ENCODE measurements at regions not wholly inside any gene's neighbourhood (a gene's known extent, or its start where the extent isn't known, plus 50 kb on each side); places are given as distances from the start of the nearest gene placed in this dataset.

GRCh38 chr21:21605521-21605920, 607.3 kb downstream of the NCAM2 start:
- no peaks in the 10 kb centered on the region for H3K9me3 ChIP-seq
- intact Hi-C loops (cut with DNase I; ENCODE audit: low total_unique reads), result no loop called here
- no peak for TF ChIP-seq CTCF (IDR thresholded peaks at IDR 0.05)
- H3K36me3 ChIP-seq, result no peaks in the 10 kb centered on the region
- H3K4me3 ChIP-seq, result no peak overlapping the region
- H3K27ac ChIP-seq, result no peak overlapping the region
- H3K27me3 ChIP-seq, result no peaks in the 10 kb centered on the region
- no peak for DNase-seq
- H3K4me1 ChIP-seq, result no peaks in the 10 kb centered on the region

GRCh38 chr21:21606041-21606440, 607.8 kb downstream of the NCAM2 start:
- DNase-seq, result no peak
- no peaks in the 10 kb centered on the region for H3K9me3 ChIP-seq
- H3K4me3 ChIP-seq, result no peak overlapping the region
- no peak overlapping the region for H3K27ac ChIP-seq
- no peaks in the 10 kb centered on the region for H3K27me3 ChIP-seq
- intact Hi-C loops (cut with DNase I; ENCODE audit: low total_unique reads), result no loop called here
- H3K4me1 ChIP-seq, result no peaks in the 10 kb centered on the region
- no peak for TF ChIP-seq CTCF (IDR thresholded peaks at IDR 0.05)
- H3K36me3 ChIP-seq, result no peaks in the 10 kb centered on the region

GRCh38 chr21:21612466-21612865, 614.3 kb downstream of the NCAM2 start:
- intact Hi-C loops (cut with DNase I; ENCODE audit: low total_unique reads), result no loop called here
- no peak overlapping the region for H3K4me3 ChIP-seq
- H3K4me1 ChIP-seq, result no peaks in the 10 kb centered on the region

GRCh38 chr21:21614966-21615365, 616.8 kb downstream of the NCAM2 start:
- TF ChIP-seq CTCF (IDR thresholded peaks at IDR 0.05), result no peak
- Histone ChIP-seq H3K4me1 (no peaks in the 10 kb centered on the region), H3K36me3 (no peaks in the 10 kb centered on the region), H3K9me3 (no peaks in the 10 kb centered on the region), H3K4me3 (no peak overlapping the region), H3K27ac (no peak overlapping the region), H3K27me3 (no peaks in the 10 kb centered on the region)
- DNase-seq, result no peak
- intact Hi-C loops (cut with DNase I; ENCODE audit: low total_unique reads), result no loop called here

More at GRCh38 chr21:21612466-21612865, 614.3 kb downstream of the NCAM2 start:
- no peaks in the 10 kb centered on the region for H3K36me3 ChIP-seq
- H3K27ac ChIP-seq, result no peak overlapping the region
- DNase-seq, result no peak
- TF ChIP-seq CTCF (IDR thresholded peaks at IDR 0.05), result no peak
- H3K27me3 ChIP-seq, result no peaks in the 10 kb centered on the region
- no peaks in the 10 kb centered on the region for H3K9me3 ChIP-seq

- H3K27ac ChIP-seq, result no peak overlapping the region
- no peaks in the 10 kb centered on the region for H3K27me3 ChIP-seq
- TF ChIP-seq CTCF (IDR thresholded peaks at IDR 0.05), result no peak
- H3K9me3 ChIP-seq, result no peaks in the 10 kb centered on the region
- H3K4me3 ChIP-seq, result no peak overlapping the region
- DNase-seq, result no peak
- no peaks in the 10 kb centered on the region for H3K4me1 ChIP-seq
- no peaks in the 10 kb centered on the region for H3K36me3 ChIP-seq
- intact Hi-C loops (cut with DNase I; ENCODE audit: low total_unique reads), result no loop called here
Observed at GRCh38 chr21:21622460-21623234, 624.4 kb downstream of the NCAM2 start.

Data from tibial artery (tissue), 4 donors.